ENCODE measurements at regions not wholly inside any gene's neighbourhood (a gene's known extent, or its start where the extent isn't known, plus 50 kb on each side); places are given as distances from the start of the nearest gene placed in this dataset.

DNA sequence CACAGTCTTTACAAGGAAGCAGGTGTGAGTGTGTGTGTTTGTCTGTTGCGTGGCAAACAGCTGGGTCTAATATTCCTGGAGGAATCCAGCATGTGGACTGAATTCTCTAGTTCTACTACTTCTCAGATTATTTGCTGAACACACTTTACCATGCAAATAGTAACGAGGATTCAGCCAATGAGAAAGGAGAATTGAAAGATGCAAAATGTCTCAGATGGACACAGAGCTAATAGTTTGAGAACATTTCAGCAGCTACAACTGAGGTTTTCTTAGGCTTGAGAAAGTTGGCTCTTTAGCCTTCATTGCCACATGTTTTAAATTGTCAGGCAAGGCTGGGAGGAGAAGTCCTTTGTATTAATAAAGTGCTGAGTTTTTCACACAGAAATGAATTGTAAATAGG is 568.0 kb upstream of the MDFIC2 start:
- TF ChIP-seq CTCF (IDR thresholded peaks at IDR 0.05) = no peak
- TF ChIP-seq POLR2A (IDR thresholded peaks at IDR 0.05) = no peak

Data from Peyer's patch (tissue), 4 donors.